ENCODE measurements at regions not wholly inside any gene's neighbourhood (a gene's known extent, or its start where the extent isn't known, plus 50 kb on each side); places are given as distances from the start of the nearest gene placed in this dataset.
"Not testable (repeated sequence)": the region's sequence is repeated elsewhere in the genome, so short reads cannot be mapped to it uniquely, and the experiment has no call there.

DNA sequence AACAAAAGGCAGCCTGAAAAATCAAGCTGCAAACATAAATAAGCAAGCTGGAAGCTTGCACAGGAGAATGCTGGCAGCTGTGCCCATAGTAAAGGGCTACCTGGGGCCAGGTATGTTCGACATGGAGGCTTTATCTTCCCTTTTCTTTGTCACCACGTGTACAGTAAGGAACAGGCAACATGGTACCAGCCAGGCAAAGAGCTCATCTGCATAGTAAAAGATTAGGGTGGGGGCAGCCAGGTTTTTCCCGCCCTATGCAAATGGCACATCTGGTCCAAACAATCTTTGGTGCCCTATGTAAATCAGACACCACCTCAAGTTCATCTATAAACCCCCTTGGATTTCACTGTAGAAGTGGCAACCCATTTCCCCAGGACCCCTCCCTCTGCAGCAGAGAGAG lies 625.1 kb downstream of the TYW1 start:
- Histone ChIP-seq H3K27me3 (ENCODE audit: insufficient read depth, low read depth, severe bottlenecking) (peaks cover 4% of the 10 kb centered on the region), H3K27ac (no peak overlapping the region), H3K36me3 (no peaks in the 10 kb centered on the region), H3K4me3 (ENCODE audit: low read depth, low read length) (no peak overlapping the region), H3K9me3 (ENCODE audit: severe bottlenecking) (no peaks in the 10 kb centered on the region)
- TF ChIP-seq, protein P1, sequence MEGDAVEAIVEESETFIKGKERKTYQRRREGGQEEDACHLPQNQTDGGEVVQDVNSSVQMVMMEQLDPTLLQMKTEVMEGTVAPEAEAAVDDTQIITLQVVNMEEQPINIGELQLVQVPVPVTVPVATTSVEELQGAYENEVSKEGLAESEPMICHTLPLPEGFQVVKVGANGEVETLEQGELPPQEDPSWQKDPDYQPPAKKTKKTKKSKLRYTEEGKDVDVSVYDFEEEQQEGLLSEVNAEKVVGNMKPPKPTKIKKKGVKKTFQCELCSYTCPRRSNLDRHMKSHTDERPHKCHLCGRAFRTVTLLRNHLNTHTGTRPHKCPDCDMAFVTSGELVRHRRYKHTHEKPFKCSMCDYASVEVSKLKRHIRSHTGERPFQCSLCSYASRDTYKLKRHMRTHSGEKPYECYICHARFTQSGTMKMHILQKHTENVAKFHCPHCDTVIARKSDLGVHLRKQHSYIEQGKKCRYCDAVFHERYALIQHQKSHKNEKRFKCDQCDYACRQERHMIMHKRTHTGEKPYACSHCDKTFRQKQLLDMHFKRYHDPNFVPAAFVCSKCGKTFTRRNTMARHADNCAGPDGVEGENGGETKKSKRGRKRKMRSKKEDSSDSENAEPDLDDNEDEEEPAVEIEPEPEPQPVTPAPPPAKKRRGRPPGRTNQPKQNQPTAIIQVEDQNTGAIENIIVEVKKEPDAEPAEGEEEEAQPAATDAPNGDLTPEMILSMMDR (IDR thresholded peaks at IDR 0.05; ENCODE audit: low read depth, low read length), result no peak
- DNase-seq, result no peak

DNA sequence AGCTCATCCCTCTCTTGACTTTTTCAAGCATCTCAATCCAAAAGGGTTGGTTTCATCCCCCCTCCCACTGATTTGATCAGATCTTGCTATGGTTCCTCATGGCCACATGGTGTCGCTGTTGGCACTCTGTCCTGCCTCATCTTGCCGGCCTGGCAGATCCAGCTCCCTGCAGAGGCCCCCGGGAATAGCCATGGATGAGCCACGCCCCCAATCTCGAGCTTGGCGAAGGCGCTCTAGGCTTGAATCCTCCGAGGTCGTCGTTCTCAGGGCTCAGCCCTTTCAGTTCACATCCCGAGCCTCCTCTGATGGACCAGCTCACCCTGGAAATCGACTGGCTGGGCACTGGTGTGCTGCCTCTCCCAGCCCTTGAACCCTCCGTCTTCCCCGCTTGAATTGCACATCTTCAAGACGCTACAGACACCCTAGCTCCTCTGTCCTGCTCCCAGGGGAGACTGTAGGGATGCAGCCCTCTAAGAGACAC lies 628.7 kb downstream of the TYW1 start:
- TF ChIP-seq, protein P1 (IDR thresholded peaks at IDR 0.05; ENCODE audit: low read depth, low read length), result peak; percentile 84
- Histone ChIP-seq H3K4me3 (ENCODE audit: low read depth, low read length) (peak overlapping the region; percentile 47), H3K36me3 (no peaks in the 10 kb centered on the region), H3K9me3 (ENCODE audit: severe bottlenecking) (no peaks in the 10 kb centered on the region), H3K27me3 (ENCODE audit: insufficient read depth, low read depth, severe bottlenecking) (peaks cover 4% of the 10 kb centered on the region), H3K27ac (no peak overlapping the region)
- peak; percentile 93 for DNase-seq

DNA sequence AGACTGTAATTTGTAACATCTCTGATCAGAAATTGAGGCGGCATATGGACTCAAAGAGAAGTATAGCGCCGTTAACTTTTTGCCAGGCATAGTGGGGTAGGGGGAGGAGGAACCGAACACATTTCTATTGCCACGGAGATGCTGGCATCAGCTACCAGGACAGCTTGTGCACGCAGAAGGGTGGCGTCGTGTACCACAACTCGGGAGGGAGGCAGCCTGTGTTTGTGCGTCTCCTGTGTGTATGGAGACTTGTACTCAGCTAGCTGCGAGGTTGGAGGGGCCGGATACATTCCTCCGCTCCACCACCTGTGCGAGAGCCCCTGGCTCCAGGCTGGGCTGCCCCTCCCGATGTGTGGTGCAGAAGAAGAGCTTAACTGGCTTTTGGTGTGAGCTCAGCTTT lies 634.8 kb downstream of the TYW1 start:
- peak; percentile 53 for DNase-seq
- H3K36me3 ChIP-seq, result no peaks in the 10 kb centered on the region
- H3K27me3 ChIP-seq (ENCODE audit: insufficient read depth, low read depth, severe bottlenecking), result no peaks in the 10 kb centered on the region
- H3K4me3 ChIP-seq (ENCODE audit: low read depth, low read length), result peak overlapping the region; percentile 22
- H3K27ac ChIP-seq, result no peak overlapping the region
- TF ChIP-seq, protein P1 (IDR thresholded peaks at IDR 0.05; ENCODE audit: low read depth, low read length), result no peak
- no peaks in the 10 kb centered on the region for H3K9me3 ChIP-seq (ENCODE audit: severe bottlenecking)

DNA sequence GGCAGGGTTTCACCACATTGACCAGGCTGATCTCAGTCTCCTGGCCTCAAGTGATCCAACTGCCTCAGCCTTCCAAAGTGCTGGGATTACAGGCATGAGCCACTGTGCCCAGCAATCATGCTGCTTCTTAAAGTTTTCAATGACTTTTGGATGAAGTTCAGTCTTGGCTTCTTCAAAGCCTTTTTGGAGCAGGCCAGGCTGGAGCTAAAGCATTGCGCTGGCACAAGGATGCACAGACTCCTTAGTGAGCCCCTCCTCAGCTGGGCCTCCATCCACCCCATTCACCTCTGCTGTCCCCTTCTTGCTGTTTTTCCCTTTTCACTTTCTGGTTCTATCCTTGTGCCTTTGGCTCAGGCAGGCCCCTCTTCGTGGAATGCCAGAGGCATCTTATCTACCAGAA lies 638.6 kb downstream of the TYW1 start:
- DNase-seq, result no peak
- no peak overlapping the region for H3K27ac ChIP-seq
- no peaks in the 10 kb centered on the region for H3K36me3 ChIP-seq
- no peak overlapping the region for H3K4me3 ChIP-seq (ENCODE audit: low read depth, low read length)
- H3K9me3 ChIP-seq (ENCODE audit: severe bottlenecking), result no peaks in the 10 kb centered on the region
- TF ChIP-seq, protein P1 (IDR thresholded peaks at IDR 0.05; ENCODE audit: low read depth, low read length), result no peak
- H3K27me3 ChIP-seq (ENCODE audit: insufficient read depth, low read depth, severe bottlenecking), result no peaks in the 10 kb centered on the region

DNA sequence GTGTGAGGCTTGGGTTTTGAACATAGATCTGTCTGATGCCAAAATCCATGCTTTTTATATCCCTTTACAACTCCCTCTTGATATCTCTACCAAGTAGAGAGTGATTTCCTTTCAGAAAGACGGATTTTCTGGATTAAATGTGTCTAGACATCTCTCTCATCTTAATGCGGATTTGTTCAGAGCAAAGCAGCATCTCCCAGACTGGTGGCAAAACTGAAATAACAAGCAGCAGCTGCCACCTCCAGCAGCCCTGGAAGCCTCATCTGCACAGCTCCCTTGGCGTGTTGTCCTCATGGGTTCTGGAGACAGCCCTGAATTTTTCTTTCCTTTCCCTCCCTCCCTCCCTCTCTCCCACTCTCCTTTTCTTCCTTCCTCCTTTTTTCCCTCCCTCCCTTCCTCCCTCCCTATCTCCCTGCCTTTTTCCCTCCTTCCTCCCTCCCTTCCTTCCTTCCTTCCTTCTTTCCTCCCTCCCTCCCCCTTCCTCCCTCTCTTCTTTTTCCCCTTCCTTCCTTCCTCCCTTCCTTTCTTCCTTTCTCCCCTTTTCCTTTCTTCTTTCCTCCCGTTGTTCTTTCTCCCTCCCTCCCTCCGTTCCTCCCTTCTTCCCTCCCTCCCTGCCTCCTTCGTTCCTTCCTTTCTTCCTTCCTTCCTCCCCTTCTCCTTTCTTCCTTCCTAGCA lies 639.9 kb downstream of the TYW1 start:
- Histone ChIP-seq H3K4me3 (ENCODE audit: low read depth, low read length) (no peak overlapping the region), H3K9me3 (ENCODE audit: severe bottlenecking) (no peaks in the 10 kb centered on the region), H3K27me3 (ENCODE audit: insufficient read depth, low read depth, severe bottlenecking) (no peaks in the 10 kb centered on the region), H3K27ac (peak overlapping the region; percentile 75), H3K36me3 (no peaks in the 10 kb centered on the region)
- TF ChIP-seq, protein P1 (IDR thresholded peaks at IDR 0.05; ENCODE audit: low read depth, low read length), result no peak
- DNase-seq, result peak; percentile 82

DNA sequence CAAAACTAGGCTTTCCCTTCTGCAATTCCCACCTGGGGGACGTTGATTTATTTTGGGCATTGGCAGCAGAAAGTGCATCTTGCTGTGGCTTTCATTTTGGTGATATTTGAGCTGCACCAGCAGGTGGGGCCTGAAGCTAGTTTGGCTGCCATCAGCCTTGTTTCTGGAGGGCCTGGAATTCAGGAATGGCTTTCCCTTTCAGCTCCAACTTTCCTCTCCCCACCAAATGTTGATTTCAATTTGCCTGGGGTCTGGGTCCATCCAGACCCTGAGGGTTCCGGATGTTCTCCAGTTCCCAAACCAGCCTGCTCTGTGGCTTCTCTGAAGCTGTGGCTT lies 640.4 kb downstream of the TYW1 start:
- H3K36me3 ChIP-seq, result no peaks in the 10 kb centered on the region
- H3K27me3 ChIP-seq (ENCODE audit: insufficient read depth, low read depth, severe bottlenecking), result no peaks in the 10 kb centered on the region
- no peaks in the 10 kb centered on the region for H3K9me3 ChIP-seq (ENCODE audit: severe bottlenecking)
- H3K4me3 ChIP-seq (ENCODE audit: low read depth, low read length), result no peak overlapping the region
- peak overlapping the region; percentile 75 for H3K27ac ChIP-seq
- TF ChIP-seq, protein P1 (IDR thresholded peaks at IDR 0.05; ENCODE audit: low read depth, low read length), result peak; percentile 47
- peak; percentile 25 for DNase-seq

DNA sequence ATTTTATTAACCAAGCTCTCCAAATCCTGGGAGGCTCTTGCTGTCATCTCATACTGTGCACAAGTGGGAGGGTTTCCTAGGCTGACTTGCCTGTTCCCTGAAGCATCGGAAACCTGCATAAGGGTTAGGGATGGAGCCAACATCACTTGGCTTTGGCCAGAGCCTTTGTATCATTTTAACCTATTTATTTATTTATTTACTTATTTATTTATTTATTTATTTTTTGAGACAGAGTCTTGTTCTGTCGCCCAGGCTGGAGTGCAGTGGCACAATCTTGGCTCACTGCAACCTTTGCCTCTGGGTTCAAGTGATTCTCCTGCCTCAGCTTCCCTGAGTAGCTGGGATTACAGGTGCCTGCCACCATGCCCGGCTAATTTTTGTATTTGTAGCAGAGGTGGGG lies 645.9 kb downstream of the TYW1 start:
- not testable (repeated sequence) for DNase-seq; H3K27me3 ChIP-seq (ENCODE audit: insufficient read depth, low read depth, severe bottlenecking); H3K4me3 ChIP-seq (ENCODE audit: low read depth, low read length); H3K36me3 ChIP-seq; H3K27ac ChIP-seq; H3K9me3 ChIP-seq (ENCODE audit: severe bottlenecking)
